ENCODE measurements at regions not wholly inside any gene's neighbourhood (a gene's known extent, or its start where the extent isn't known, plus 50 kb on each side); places are given as distances from the start of the nearest gene placed in this dataset.

DNA sequence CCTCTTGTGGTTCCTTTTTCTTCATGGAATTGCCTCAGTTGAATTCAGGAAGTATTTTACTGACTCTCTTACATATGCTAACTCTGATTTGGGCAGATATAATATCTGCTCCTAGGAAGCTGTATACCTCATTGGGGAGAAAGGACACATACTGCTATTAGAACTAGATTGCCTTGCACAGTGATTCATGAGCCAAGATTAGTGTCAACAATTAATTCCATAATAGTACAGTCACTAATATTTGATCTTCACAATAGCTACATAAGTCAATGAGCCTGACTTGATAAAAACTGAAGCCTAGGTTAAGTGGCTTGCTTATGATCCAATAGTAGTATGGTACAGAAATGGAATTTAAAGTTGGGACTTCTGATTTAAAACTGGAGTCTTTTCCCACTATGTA lies 127.6 kb downstream of the ETAA1 start (continued):
- TF ChIP-seq, protein P1, sequence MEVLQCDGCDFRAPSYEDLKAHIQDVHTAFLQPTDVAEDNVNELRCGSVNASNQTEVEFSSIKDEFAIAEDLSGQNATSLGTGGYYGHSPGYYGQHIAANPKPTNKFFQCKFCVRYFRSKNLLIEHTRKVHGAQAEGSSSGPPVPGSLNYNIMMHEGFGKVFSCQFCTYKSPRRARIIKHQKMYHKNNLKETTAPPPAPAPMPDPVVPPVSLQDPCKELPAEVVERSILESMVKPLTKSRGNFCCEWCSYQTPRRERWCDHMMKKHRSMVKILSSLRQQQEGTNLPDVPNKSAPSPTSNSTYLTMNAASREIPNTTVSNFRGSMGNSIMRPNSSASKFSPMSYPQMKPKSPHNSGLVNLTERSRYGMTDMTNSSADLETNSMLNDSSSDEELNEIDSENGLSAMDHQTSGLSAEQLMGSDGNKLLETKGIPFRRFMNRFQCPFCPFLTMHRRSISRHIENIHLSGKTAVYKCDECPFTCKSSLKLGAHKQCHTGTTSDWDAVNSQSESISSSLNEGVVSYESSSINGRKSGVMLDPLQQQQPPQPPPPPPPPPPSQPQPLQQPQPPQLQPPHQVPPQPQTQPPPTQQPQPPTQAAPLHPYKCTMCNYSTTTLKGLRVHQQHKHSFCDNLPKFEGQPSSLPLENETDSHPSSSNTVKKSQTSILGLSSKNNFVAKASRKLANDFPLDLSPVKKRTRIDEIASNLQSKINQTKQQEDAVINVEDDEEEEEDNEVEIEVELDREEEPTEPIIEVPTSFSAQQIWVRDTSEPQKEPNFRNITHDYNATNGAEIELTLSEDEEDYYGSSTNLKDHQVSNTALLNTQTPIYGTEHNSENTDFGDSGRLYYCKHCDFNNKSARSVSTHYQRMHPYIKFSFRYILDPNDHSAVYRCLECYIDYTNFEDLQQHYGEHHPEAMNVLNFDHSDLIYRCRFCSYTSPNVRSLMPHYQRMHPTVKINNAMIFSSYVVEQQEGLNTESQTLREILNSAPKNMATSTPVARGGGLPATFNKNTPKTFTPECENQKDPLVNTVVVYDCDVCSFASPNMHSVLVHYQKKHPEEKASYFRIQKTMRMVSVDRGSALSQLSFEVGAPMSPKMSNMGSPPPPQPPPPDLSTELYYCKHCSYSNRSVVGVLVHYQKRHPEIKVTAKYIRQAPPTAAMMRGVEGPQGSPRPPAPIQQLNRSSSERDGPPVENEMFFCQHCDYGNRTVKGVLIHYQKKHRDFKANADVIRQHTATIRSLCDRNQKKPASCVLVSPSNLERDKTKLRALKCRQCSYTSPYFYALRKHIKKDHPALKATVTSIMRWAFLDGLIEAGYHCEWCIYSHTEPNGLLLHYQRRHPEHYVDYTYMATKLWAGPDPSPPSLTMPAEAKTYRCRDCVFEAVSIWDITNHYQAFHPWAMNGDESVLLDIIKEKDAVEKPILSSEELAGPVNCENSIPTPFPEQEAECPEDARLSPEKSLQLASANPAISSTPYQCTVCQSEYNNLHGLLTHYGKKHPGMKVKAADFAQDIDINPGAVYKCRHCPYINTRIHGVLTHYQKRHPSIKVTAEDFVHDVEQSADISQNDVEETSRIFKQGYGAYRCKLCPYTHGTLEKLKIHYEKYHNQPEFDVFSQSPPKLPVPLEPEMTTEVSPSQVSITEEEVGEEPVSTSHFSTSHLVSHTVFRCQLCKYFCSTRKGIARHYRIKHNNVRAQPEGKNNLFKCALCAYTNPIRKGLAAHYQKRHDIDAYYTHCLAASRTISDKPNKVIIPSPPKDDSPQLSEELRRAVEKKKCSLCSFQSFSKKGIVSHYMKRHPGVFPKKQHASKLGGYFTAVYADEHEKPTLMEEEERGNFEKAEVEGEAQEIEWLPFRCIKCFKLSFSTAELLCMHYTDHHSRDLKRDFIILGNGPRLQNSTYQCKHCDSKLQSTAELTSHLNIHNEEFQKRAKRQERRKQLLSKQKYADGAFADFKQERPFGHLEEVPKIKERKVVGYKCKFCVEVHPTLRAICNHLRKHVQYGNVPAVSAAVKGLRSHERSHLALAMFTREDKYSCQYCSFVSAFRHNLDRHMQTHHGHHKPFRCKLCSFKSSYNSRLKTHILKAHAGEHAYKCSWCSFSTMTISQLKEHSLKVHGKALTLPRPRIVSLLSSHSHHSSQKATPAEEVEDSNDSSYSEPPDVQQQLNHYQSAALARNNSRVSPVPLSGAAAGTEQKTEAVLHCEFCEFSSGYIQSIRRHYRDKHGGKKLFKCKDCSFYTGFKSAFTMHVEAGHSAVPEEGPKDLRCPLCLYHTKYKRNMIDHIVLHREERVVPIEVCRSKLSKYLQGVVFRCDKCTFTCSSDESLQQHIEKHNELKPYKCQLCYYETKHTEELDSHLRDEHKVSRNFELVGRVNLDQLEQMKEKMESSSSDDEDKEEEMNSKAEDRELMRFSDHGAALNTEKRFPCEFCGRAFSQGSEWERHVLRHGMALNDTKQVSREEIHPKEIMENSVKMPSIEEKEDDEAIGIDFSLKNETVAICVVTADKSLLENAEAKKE (CRISPR knock-in tag; IDR thresholded peaks at IDR 0.05) = no peak
- TF ChIP-seq, protein P2, sequence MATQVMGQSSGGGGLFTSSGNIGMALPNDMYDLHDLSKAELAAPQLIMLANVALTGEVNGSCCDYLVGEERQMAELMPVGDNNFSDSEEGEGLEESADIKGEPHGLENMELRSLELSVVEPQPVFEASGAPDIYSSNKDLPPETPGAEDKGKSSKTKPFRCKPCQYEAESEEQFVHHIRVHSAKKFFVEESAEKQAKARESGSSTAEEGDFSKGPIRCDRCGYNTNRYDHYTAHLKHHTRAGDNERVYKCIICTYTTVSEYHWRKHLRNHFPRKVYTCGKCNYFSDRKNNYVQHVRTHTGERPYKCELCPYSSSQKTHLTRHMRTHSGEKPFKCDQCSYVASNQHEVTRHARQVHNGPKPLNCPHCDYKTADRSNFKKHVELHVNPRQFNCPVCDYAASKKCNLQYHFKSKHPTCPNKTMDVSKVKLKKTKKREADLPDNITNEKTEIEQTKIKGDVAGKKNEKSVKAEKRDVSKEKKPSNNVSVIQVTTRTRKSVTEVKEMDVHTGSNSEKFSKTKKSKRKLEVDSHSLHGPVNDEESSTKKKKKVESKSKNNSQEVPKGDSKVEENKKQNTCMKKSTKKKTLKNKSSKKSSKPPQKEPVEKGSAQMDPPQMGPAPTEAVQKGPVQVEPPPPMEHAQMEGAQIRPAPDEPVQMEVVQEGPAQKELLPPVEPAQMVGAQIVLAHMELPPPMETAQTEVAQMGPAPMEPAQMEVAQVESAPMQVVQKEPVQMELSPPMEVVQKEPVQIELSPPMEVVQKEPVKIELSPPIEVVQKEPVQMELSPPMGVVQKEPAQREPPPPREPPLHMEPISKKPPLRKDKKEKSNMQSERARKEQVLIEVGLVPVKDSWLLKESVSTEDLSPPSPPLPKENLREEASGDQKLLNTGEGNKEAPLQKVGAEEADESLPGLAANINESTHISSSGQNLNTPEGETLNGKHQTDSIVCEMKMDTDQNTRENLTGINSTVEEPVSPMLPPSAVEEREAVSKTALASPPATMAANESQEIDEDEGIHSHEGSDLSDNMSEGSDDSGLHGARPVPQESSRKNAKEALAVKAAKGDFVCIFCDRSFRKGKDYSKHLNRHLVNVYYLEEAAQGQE (IDR thresholded peaks at IDR 0.05; ENCODE audit: unreplicated experiment) = no peak
- no peak for TF ChIP-seq ZNF114 (CRISPR knock-in tag; IDR thresholded peaks at IDR 0.05)
- TF ChIP-seq, protein P3, sequence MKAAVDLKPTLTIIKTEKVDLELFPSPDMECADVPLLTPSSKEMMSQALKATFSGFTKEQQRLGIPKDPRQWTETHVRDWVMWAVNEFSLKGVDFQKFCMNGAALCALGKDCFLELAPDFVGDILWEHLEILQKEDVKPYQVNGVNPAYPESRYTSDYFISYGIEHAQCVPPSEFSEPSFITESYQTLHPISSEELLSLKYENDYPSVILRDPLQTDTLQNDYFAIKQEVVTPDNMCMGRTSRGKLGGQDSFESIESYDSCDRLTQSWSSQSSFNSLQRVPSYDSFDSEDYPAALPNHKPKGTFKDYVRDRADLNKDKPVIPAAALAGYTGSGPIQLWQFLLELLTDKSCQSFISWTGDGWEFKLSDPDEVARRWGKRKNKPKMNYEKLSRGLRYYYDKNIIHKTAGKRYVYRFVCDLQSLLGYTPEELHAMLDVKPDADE (IDR thresholded peaks at IDR 0.05) = no peak
- no peak for TF ChIP-seq STAT1 (IDR thresholded peaks at IDR 0.05; ENCODE audit: unreplicated experiment)
- TF ChIP-seq NANOG (IDR thresholded peaks at IDR 0.05; ENCODE audit: borderline replicate concordance) = no peak
